ENCODE measurements at regions not wholly inside any gene's neighbourhood (a gene's known extent, or its start where the extent isn't known, plus 50 kb on each side); places are given as distances from the start of the nearest gene placed in this dataset.
A peak's percentile ranks its signal among the peaks of the same experiment; 100 is the strongest.

DNA sequence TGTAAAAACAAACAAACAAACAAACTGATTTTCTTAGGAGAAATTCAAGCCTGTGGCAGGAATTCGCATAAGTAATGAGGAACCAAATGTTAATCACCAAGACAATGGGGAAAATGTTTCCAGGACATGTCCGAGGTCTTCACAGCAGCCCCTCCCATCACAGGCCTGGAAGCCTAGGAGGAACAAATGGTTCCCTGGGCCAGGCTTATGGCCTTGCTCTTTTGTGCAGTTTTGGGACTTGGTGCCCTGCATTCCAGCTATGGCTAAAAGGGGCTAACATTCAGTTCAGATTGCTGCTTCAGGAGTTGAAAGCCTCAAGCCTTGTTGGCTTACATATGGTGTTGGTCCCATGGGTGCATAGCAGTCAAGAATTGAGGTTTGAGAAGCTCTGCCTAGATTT lies 1372.7 kb upstream of the CITED2 start:
- no peak for DNase-seq
- Histone ChIP-seq H3K27me3 (replicated peaks; ENCODE audit: insufficient read depth, low read length) (no peaks in the 10 kb centered on the region), H3F3A (ENCODE audit: insufficient read depth, low read length) (peaks cover 9% of the 10 kb centered on the region; the same call in 1 of the 2 replicates), H3K4me2 (ENCODE audit: low read depth, low read length) (no peak overlapping the region), H3K36me3 (replicated peaks; ENCODE audit: insufficient read depth, low read length) (no peaks in the 10 kb centered on the region), H3K27ac (ENCODE audit: low read length) (no peak overlapping the region), H3K9ac (ENCODE audit: low read length) (no peak overlapping the region), H3K9me2 (replicated peaks; ENCODE audit: insufficient read depth, low read length) (no peaks in the 10 kb centered on the region), H2AFZ (ENCODE audit: low read length) (no peak overlapping the region), H4K20me1 (ENCODE audit: insufficient read depth, low read length) (no peaks in the 10 kb centered on the region), H3K4me3 (ENCODE audit: low read length) (no peak overlapping the region), H3K9me3 (replicated peaks; ENCODE audit: insufficient read depth, low read length) (no peaks in the 10 kb centered on the region), H3K79me2 (ENCODE audit: low read length) (no peaks in the 10 kb centered on the region), H3K4me1 (ENCODE audit: low read length) (peaks cover 18% of the 10 kb centered on the region)
- no peak for TF ChIP-seq EZH2 (optimal IDR thresholded peaks at IDR 0.05; ENCODE audit: low read depth, low read length)
- TF ChIP-seq CTCF (IDR thresholded peaks at IDR 0.05; ENCODE audit: low read length) = no peak
- TF ChIP-seq EZH2phosphoT487 (IDR thresholded peaks at IDR 0.05; ENCODE audit: low read length) = no peak

GRCh38 chr6:140744659-140745320 lies 1370.3 kb upstream of the CITED2 start:
- no peak for TF ChIP-seq EZH2phosphoT487 (IDR thresholded peaks at IDR 0.05; ENCODE audit: low read length)

GRCh38 chr6:140736231-140736630 lies 1361.8 kb upstream of the CITED2 start:
- Histone ChIP-seq H3K27ac (ENCODE audit: low read length) (no peak overlapping the region), H2AFZ (ENCODE audit: low read length) (no peak overlapping the region)

More at GRCh38 chr6:140744659-140745320, 1370.3 kb upstream of the CITED2 start:
- H3K27me3 ChIP-seq (replicated peaks; ENCODE audit: insufficient read depth, low read length) = no peaks in the 10 kb centered on the region
- H3K36me3 ChIP-seq (replicated peaks; ENCODE audit: insufficient read depth, low read length) = no peaks in the 10 kb centered on the region
- peak overlapping the region; percentile 46; the same call in 1 of the 2 replicates for H2AFZ ChIP-seq (ENCODE audit: low read length)
- no peak overlapping the region for H3K9ac ChIP-seq (ENCODE audit: low read length)
- no peaks in the 10 kb centered on the region for H4K20me1 ChIP-seq (ENCODE audit: insufficient read depth, low read length)
- no peaks in the 10 kb centered on the region for H3K9me2 ChIP-seq (replicated peaks; ENCODE audit: insufficient read depth, low read length)
- H3K79me2 ChIP-seq (ENCODE audit: low read length) = no peaks in the 10 kb centered on the region
- H3F3A ChIP-seq (ENCODE audit: insufficient read depth, low read length) = peaks cover 9% of the 10 kb centered on the region; the same call in 1 of the 2 replicates
- H3K9me3 ChIP-seq (replicated peaks; ENCODE audit: insufficient read depth, low read length) = no peaks in the 10 kb centered on the region
- peak overlapping the region; percentile 64; the same call in 1 of the 2 replicates for H3K27ac ChIP-seq (ENCODE audit: low read length)
- peak overlapping the region; percentile 12; the same call in 1 of the 2 replicates for H3K4me3 ChIP-seq (ENCODE audit: low read length)
- H3K4me1 ChIP-seq (ENCODE audit: low read length) = peaks cover 18% of the 10 kb centered on the region
- H3K4me2 ChIP-seq (ENCODE audit: low read depth, low read length) = peak overlapping the region; percentile 46
- peak; percentile 91 for DNase-seq

More at GRCh38 chr6:140736231-140736630, 1361.8 kb upstream of the CITED2 start:
- Histone ChIP-seq H3K4me3 (ENCODE audit: low read length) (no peak overlapping the region), H3K4me2 (ENCODE audit: low read depth, low read length) (no peak overlapping the region), H3K79me2 (ENCODE audit: low read length) (no peaks in the 10 kb centered on the region), H3K9ac (ENCODE audit: low read length) (no peak overlapping the region), H3K4me1 (ENCODE audit: low read length) (no peaks in the 10 kb centered on the region), H4K20me1 (ENCODE audit: insufficient read depth, low read length) (no peaks in the 10 kb centered on the region), H3K9me2 (replicated peaks; ENCODE audit: insufficient read depth, low read length) (no peaks in the 10 kb centered on the region), H3K27me3 (replicated peaks; ENCODE audit: insufficient read depth, low read length) (no peaks in the 10 kb centered on the region), H3K9me3 (replicated peaks; ENCODE audit: insufficient read depth, low read length) (no peaks in the 10 kb centered on the region), H3F3A (ENCODE audit: insufficient read depth, low read length) (no peaks in the 10 kb centered on the region), H3K36me3 (replicated peaks; ENCODE audit: insufficient read depth, low read length) (no peaks in the 10 kb centered on the region)
- TF ChIP-seq EZH2 (optimal IDR thresholded peaks at IDR 0.05; ENCODE audit: low read depth, low read length) (no peak), CTCF (IDR thresholded peaks at IDR 0.05; ENCODE audit: low read length) (no peak), EZH2phosphoT487 (IDR thresholded peaks at IDR 0.05; ENCODE audit: low read length) (no peak)
- DNase-seq = no peak
